Left ventricle myocardium inferior (tissue), 1 donor: ENCODE measurements at regions not wholly inside any gene's neighbourhood (a gene's known extent, or its start where the extent isn't known, plus 50 kb on each side); places are given as distances from the start of the nearest gene placed in this dataset.
"Not testable (repeated sequence)": the region's sequence is repeated elsewhere in the genome, so short reads cannot be mapped to it uniquely, and the experiment has no call there.

Experiments used
- DNase-seq: peaks from one replicate; pipeline ENCODE4 v3.0.0-alpha.2; 2020
- H3K27ac ChIP-seq: fragments of 200-600 bp; replicated peaks from 2 replicates; pipeline ENCODE4 v1.8.0; 2021
- H3K27me3 ChIP-seq: fragments of 200-600 bp; 2 replicates; pipeline ENCODE4 v1.8.0; 2021; ENCODE audit warnings: low read depth
- H3K36me3 ChIP-seq: fragments of 200-600 bp; 2 replicates; pipeline ENCODE4 v1.8.0; 2021
- H3K4me1 ChIP-seq: fragments of 200-600 bp; 2 replicates; pipeline ENCODE4 v1.8.0; 2021
- H3K4me3 ChIP-seq: fragments of 200-600 bp; 2 replicates; pipeline ENCODE4 v1.8.0; 2021; ENCODE audit warnings: mild to moderate bottlenecking, moderate library complexity
- H3K9me3 ChIP-seq: fragments of 200-600 bp; replicated peaks from 2 replicates; pipeline ENCODE4 v1.8.0; 2021
- intact Hi-C: fragments of 100-400 bp; cut with micrococcal nuclease; formaldehyde crosslinking; loops from one replicate; pipeline ENCODE4 v1.11.0; 2022
- TF ChIP-seq, protein P1 (sequence below): fragments of 200-600 bp; IDR thresholded peaks from 2 replicates; pipeline ENCODE4 v1.8.0; 2021; ENCODE audit warnings: antibody characterized with exemption, mild to moderate bottlenecking, borderline replicate concordance
- donor health status: DM: no; HTN: yes; CAD: no; lungs with severe emphysema.

DNA sequence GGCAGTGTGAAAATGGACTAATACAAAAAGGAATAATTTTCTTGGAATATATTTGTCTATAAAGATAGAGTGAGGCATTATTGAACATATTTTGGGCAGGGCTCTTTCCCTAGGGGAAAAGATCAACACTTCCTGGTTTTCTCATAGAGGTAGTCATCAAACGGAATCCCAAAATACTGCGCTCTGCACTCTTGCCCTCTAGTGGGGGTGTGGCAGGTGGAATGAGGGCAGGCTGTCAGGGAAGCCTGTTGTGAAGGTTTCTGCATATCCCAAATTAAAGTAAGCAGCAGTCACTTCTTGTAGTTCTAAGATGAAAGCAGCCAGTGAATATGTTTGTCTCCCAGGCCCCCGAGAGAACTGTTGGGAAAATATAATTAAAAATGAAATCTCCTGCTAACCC lies 666.8 kb upstream of the TMEM132C start:
- no peaks in the 10 kb centered on the region for H3K9me3 ChIP-seq
- peaks cover 16% of the 10 kb centered on the region for H3K27me3 ChIP-seq
- intact Hi-C loops: no loop called here
- TF ChIP-seq, protein P1, sequence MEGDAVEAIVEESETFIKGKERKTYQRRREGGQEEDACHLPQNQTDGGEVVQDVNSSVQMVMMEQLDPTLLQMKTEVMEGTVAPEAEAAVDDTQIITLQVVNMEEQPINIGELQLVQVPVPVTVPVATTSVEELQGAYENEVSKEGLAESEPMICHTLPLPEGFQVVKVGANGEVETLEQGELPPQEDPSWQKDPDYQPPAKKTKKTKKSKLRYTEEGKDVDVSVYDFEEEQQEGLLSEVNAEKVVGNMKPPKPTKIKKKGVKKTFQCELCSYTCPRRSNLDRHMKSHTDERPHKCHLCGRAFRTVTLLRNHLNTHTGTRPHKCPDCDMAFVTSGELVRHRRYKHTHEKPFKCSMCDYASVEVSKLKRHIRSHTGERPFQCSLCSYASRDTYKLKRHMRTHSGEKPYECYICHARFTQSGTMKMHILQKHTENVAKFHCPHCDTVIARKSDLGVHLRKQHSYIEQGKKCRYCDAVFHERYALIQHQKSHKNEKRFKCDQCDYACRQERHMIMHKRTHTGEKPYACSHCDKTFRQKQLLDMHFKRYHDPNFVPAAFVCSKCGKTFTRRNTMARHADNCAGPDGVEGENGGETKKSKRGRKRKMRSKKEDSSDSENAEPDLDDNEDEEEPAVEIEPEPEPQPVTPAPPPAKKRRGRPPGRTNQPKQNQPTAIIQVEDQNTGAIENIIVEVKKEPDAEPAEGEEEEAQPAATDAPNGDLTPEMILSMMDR: no peak
- H3K27ac ChIP-seq: no peak overlapping the region
- H3K4me1 ChIP-seq: no peaks in the 10 kb centered on the region
- H3K36me3 ChIP-seq: no peaks in the 10 kb centered on the region
- H3K4me3 ChIP-seq: no peak overlapping the region
- no peak for DNase-seq

DNA sequence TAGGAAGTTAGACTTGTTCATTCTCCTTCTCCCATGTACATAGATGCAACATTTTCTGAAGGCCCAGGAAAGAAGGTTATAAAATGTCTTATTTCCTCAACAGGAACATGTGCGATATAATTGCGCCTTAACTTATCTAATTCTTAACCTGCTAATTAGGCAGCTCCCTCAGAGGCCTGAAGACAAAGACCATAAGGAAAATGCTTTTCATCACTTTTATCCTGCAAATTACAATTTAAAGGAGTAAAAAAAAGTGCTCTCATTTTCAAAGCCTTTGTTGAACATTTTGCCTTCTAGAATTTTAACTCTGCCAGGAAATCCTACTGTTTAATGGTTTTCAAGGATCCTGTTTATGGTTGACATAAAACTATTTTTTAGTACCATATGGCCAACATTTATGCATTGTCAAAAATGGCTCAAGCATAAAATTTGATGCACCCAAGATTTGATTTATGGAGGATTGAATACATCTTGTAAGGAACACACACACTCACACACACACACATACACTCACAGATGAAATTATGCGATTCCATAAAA lies 660.4 kb upstream of the TMEM132C start:
- Histone ChIP-seq H3K4me1 (no peaks in the 10 kb centered on the region), H3K27me3 (peaks cover 21% of the 10 kb centered on the region), H3K9me3 (peaks cover 4% of the 10 kb centered on the region), H3K27ac (no peak overlapping the region), H3K4me3 (no peak overlapping the region), H3K36me3 (no peaks in the 10 kb centered on the region)
- no peak for DNase-seq
- TF ChIP-seq, protein P1: no peak
- intact Hi-C loops: no loop called here

DNA sequence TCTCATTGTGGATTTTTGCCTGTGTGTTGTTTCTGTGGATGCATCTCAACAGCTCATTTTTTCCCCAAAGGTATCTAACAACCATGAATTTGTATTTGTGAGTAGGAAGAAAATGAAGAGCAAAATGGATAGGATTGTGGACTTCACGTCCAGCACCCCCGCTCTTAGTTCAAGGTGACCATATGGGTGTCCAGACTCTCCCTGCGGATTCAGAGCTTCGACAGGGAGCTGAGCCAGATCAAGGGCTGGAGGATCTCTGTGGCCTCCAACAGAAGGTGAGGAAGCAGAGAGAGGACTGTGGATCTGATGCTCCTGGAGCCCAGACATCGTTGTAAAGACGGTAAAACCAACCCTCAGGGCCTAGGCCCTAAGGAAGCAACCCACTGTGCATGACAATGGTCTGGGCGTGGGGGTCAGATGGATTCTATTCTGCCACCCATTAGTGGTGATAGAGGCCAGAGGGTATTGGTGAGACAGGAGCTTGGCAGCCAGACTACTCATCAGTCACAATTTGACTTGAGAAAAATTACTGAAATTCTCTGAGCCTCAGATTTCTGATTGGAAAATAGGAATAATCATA lies 659.7 kb upstream of the TMEM132C start:
- H3K4me3 ChIP-seq: no peak overlapping the region
- H3K27ac ChIP-seq: no peak overlapping the region
- H3K27me3 ChIP-seq: peaks cover 17% of the 10 kb centered on the region
- H3K36me3 ChIP-seq: no peaks in the 10 kb centered on the region
- TF ChIP-seq, protein P1: no peak
- intact Hi-C loops: no loop called here
- H3K4me1 ChIP-seq: no peaks in the 10 kb centered on the region
- H3K9me3 ChIP-seq: peaks cover 4% of the 10 kb centered on the region
- DNase-seq: no peak

GRCh38 chr12:127608359-127608758 lies 658.6 kb upstream of the TMEM132C start:
- H3K36me3 ChIP-seq, H3K4me1 ChIP-seq, H3K4me3 ChIP-seq, H3K27ac ChIP-seq, H3K27me3 ChIP-seq, intact Hi-C loops, H3K9me3 ChIP-seq, DNase-seq: not testable (repeated sequence)

DNA sequence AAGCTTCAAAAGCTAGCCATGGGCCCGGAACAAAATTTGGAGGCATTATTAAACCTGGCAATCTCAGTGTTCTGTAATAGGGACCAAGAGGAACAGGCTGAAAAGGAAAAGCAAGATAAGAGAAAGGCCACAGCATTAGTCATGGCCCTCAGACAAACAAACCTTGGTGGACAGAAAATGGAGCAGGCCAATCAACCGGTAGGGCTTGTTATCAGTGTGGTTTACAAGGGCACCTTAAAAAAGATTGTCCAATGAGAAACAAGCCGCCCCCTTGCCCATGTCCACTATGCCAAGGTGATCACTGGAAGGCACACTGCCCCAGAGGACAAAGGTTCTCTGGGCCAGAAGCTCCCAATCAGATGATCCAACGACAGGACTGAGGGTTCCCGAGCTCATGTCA lies 653.9 kb upstream of the TMEM132C start:
- intact Hi-C loops: no loop called here
- Histone ChIP-seq H3K4me3 (no peak overlapping the region), H3K27me3 (peaks cover 5% of the 10 kb centered on the region), H3K4me1 (no peaks in the 10 kb centered on the region), H3K36me3 (no peaks in the 10 kb centered on the region), H3K27ac (no peak overlapping the region), H3K9me3 (no peaks in the 10 kb centered on the region)
- no peak for DNase-seq
- TF ChIP-seq, protein P1: no peak

DNA sequence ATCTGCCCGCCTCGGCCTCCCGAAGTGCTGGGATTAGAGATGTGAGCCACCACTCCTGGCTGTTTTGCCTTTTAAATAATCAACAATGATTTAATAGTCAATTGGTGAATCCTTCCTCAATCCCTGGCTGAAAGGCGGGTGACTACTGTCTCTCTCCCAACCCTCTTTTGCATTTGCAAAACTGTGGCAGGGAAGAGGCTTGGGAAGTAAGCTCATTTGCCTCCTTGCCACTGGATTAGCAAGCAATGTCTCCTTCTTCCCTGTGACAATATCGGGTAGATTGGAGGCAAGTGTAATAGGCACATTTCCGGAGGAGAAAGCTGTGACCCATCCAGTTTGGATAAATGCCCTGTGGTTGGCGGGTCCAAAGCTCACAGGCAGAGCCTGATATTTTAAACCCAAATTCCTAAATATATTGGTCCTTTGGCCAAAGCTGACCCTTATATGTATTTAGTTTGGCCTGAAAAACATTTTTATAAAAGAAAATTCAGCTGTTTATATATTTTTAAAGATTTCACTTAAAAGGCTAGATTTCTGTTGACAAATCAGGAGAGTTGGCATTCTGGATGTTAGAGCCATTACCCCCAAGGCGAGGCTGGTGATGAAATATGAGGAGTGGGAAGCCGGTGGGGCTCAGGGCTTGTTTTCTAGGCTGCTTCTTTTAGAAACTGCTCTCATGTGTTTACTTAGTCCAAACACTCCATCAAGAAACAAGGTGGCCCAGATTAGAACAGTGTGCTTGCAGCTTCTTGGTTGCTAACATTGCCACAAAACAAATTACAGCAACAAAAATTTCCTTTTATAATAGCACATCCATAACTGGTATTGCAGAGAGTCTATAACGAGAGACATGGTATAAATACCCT lies 646.9 kb upstream of the TMEM132C start:
- DNase-seq: no peak
- Histone ChIP-seq H3K4me1 (no peaks in the 10 kb centered on the region), H3K27ac (no peak overlapping the region), H3K9me3 (peaks cover 4% of the 10 kb centered on the region), H3K27me3 (peaks cover 16% of the 10 kb centered on the region), H3K36me3 (no peaks in the 10 kb centered on the region), H3K4me3 (no peak overlapping the region)
- TF ChIP-seq, protein P1: no peak
- intact Hi-C loops: no loop called here
